T-helper 2 cell (primary cell): ENCODE measurements at regions not wholly inside any gene's neighbourhood (a gene's known extent, or its start where the extent isn't known, plus 50 kb on each side); places are given as distances from the start of the nearest gene placed in this dataset.

Experiments used
- DNase-seq, 5 experiments: peaks; one replicate each; pipeline versions ENCODE4 v3.0.0 to v3.0.0-alpha.2; 2012 to 2022

- DNase-seq = no peak
These were observed 51.0 kb upstream of the VEGFC start for GRCh38 chr4:176843710-176844109.

GRCh38 chr4:176844448-176844847 is 51.7 kb upstream of the VEGFC start:
- no peak for DNase-seq

GRCh38 chr4:176845636-176846035 is 52.9 kb upstream of the VEGFC start:
- no peak for DNase-seq

GRCh38 chr4:176849076-176849475 is 56.4 kb upstream of the VEGFC start:
- no peak for DNase-seq

GRCh38 chr4:176850436-176850835 is 57.7 kb upstream of the VEGFC start:
- DNase-seq = no peak

GRCh38 chr4:176856421-176856820 is 63.7 kb upstream of the VEGFC start:
- DNase-seq = no peak

GRCh38 chr4:176858839-176859238 is 66.1 kb upstream of the VEGFC start:
- no peak for DNase-seq

GRCh38 chr4:176864238-176864637 is 71.5 kb upstream of the VEGFC start:
- no peak for DNase-seq

GRCh38 chr4:176868676-176869075 is 76.0 kb upstream of the VEGFC start:
- DNase-seq = no peak

GRCh38 chr4:176872461-176872860 is 79.7 kb upstream of the VEGFC start:
- no peak for DNase-seq

- DNase-seq = no peak
These were observed 82.2 kb upstream of the VEGFC start for GRCh38 chr4:176874721-176875445.

GRCh38 chr4:176875446-176875930 is 82.8 kb upstream of the VEGFC start:
- DNase-seq = no peak

- no peak for DNase-seq
These were observed 86.8 kb upstream of the VEGFC start for GRCh38 chr4:176879380-176880116.

GRCh38 chr4:176882206-176882605 is 89.5 kb upstream of the VEGFC start:
- DNase-seq = no peak

GRCh38 chr4:176883108-176883550 is 90.4 kb upstream of the VEGFC start:
- DNase-seq = no peak

- DNase-seq = no peak
These were observed 91.1 kb upstream of the VEGFC start for GRCh38 chr4:176883681-176884418.

GRCh38 chr4:176885224-176885623 is 92.5 kb upstream of the VEGFC start:
- DNase-seq = no peak

- DNase-seq = no peak
These were observed 93.4 kb upstream of the VEGFC start for GRCh38 chr4:176886135-176886534.

- no peak for DNase-seq
These were observed 97.1 kb upstream of the VEGFC start for GRCh38 chr4:176889776-176890175.

- DNase-seq = no peak
These were observed 101.8 kb upstream of the VEGFC start for GRCh38 chr4:176894498-176894897.

GRCh38 chr4:176896211-176896610 is 103.5 kb upstream of the VEGFC start:
- no peak for DNase-seq

- DNase-seq = no peak
These were observed 104.5 kb upstream of the VEGFC start for GRCh38 chr4:176897226-176897625.

- DNase-seq = no peak
These were observed 106.1 kb upstream of the VEGFC start for GRCh38 chr4:176898791-176899190.
